AG09319 (cell line): ENCODE measurements at regions not wholly inside any gene's neighbourhood (a gene's known extent, or its start where the extent isn't known, plus 50 kb on each side); places are given as distances from the start of the nearest gene placed in this dataset.
"Not testable (repeated sequence)": the region's sequence is repeated elsewhere in the genome, so short reads cannot be mapped to it uniquely, and the experiment has no call there.

ENCODE experiments used
- DNase-seq: peaks from one replicate; pipeline ENCODE4 v3.0.0-alpha.2; 2010; ENCODE audit warnings: low read depth; ENCODE audit errors: extremely low read depth
- TF ChIP-seq, protein P1 (sequence below): IDR thresholded peaks from 2 replicates; pipeline ENCODE4 v1.5.1; 2011; ENCODE audit warnings: low read depth, mild to moderate bottlenecking, inconsistent platforms, low read length, moderate library complexity

DNA sequence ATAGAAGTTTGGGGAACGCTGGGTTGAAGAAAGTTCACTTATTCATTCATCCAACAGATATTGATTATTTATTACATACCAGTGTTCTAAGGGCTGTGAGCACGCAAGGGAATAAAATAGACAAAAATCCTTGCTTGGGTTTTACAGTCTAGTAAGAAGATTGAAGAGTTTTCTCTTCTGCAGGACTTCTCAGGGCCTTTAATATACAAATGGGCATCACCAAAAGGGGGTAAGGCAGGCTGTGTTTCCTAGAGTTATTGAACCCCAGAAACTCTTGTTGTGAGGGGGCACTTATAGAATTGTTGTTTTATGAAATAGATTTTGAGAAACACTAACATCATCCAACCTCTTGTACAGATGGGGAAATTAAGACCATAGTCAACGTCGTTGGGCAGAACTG, 198.5 kb upstream of the ZNF618 start:
- TF ChIP-seq, protein P1, sequence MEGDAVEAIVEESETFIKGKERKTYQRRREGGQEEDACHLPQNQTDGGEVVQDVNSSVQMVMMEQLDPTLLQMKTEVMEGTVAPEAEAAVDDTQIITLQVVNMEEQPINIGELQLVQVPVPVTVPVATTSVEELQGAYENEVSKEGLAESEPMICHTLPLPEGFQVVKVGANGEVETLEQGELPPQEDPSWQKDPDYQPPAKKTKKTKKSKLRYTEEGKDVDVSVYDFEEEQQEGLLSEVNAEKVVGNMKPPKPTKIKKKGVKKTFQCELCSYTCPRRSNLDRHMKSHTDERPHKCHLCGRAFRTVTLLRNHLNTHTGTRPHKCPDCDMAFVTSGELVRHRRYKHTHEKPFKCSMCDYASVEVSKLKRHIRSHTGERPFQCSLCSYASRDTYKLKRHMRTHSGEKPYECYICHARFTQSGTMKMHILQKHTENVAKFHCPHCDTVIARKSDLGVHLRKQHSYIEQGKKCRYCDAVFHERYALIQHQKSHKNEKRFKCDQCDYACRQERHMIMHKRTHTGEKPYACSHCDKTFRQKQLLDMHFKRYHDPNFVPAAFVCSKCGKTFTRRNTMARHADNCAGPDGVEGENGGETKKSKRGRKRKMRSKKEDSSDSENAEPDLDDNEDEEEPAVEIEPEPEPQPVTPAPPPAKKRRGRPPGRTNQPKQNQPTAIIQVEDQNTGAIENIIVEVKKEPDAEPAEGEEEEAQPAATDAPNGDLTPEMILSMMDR: no peak

DNA sequence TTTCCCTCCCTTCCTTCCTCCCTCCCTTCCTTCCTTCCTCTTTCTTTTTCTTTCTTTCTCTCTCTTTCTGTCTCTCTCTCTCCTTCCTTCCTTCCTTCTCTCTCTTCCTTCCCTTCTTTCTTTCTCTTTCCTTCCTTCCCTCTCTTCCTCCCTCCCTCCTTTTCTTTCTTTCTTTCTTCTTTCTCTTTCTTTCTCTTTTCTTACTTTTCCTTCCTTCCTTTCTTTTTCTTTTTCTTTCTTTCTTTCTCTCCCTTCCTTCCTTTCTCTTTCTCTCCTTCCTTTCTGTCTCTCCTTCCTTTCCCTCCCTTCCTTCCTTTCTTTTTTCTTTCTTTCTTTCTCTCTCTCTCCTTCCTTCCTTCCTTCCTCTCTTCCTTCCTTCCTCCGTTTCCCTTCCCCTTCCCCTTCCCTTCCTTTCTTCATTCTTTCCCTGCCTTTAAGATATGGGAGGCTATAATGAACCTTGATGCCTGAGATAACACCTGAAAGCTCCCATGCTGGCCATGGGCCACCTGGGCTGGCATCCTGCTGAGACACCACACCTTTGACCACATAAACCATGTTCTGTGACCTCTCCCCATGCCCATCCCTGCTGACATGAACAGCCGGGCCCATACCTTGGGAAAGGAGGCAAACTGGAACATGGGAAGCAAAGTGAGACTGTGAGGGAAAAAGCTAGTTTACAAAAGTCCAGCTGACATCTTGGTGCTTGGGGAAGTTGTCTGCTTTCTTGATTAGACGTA, 197.8 kb upstream of the ZNF618 start:
- TF ChIP-seq, protein P1: no peak
- DNase-seq: no peak

More for the DNA sequence above, 198.5 kb upstream of the ZNF618 start:
- no peak for DNase-seq

DNA sequence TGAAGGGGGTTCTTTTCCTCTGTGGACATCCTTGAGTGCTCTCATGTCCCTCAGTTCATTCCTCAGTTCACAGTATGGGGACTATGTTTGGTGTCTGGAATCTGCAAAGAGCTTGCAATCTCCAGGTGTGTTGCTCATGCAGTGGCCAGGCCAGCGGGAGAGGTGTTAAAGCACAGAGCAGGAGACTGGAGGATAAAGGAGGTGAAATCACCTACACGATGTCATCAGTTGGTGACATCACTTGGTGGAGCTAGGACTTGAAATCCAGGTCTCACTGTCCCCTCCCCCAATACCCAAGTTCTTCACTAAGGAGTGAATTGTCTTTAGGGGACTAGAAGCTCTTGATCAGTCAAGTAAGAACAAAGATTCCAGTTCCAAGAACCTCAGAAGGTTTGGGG, 197.3 kb upstream of the ZNF618 start:
- DNase-seq: no peak
- TF ChIP-seq, protein P1: no peak

DNA sequence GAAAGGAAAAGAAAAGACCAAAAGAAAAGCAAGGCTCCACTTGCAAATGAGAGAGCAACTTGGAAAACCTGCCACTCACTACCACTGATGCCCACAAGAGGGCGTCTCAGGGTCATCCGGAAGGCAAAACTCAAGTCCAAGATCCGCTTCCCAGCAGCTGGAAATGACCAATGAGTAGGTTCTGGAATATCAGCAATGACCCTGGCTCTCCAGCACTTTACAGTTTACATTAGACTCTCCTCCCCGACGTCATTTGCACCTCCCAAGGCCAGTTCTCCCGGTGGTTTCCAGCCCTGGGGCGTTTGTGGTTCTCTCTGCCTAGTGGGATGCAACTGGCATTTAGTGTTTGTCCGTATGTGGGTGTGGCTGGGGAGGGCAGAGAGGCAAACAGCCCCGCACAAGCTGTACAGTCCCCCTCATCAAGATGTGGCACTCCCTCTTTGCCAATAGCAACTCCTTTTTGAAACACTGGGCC, 193.8 kb upstream of the ZNF618 start:
- TF ChIP-seq, protein P1: peak; percentile 97
- DNase-seq: peak; percentile 84

DNA sequence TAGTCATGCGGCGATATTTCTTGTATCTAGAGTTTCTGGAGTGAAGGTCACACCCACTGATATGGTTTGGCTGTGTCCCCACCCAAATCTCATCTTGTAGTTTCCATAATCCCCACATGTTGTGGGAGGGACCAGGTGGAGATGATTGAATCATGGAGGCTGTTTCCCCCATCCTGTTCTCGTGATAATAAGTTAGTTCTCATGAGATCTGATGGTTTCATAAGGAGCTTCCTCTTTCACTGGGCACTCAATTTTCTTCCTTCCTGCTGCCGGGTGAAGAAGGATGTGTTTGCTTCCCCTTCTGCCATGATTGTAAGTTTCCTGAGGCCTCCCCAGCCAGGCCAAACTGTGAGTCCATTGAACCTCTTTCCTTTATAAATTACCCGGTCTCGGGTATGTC, 190.5 kb upstream of the ZNF618 start:
- DNase-seq: not testable (repeated sequence)

DNA sequence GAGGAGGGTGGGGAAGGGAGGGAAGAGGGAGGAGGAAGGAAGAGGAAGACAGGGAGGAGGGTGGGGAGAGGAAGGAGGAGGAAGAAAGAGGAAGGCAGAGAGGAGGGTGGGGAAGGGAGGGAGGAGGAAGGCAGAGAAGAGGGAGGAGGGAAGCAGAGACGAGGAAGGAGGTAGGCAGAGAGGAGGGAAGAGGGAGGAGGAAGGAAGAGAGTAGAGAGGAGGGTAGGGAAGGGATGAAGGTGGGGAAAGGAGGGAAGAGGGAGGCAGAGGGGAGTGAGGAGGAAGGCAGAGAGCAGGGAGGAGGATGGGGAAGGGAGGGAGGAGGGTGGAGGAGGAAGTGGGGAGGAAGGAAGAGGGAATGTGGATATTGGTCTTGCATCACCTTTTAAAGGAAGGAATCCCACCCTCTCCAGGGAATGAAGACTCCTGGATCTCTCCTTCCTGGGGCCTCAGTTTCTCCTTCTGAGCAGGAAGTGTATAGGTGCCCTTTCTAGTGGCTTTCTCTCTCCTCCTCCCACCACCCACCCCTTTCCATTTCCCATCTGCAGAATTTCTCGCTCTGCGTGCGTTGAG, 188.9 kb upstream of the ZNF618 start:
- TF ChIP-seq, protein P1: no peak
- no peak for DNase-seq

DNA sequence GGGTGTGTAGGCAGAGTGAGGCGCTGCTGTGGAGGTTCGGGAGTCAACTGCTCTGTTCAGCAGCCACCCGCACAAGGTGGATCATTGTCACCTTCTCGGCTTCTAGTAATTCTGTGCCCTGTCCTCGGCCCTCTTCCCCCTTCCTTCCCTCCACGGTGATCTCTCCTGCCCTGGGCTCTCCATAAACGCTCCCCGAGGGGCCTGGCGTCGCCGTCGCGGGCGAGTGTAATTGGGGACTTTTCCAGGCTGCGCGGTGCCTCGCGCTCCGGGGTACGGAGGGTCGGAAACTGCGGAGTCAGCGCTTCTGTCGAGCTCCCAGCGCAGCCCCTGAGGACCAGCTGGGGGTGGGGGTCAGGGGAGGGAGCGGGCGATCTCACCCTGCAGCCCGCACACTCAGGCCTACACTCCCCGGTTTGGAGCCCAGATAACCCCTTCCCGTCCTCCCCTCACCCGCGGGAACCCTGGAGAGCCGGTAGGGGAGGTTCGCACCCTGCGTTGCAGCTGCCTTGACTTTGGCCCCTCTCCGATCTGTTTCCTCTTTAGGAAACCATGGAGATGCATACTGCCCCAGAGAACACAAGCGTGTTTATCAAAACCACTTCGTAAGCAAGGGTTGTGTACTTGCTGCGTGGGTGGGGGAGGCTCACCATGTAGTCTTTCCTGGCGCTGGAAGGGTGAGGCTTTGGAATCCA, 188.3 kb upstream of the ZNF618 start:
- TF ChIP-seq, protein P1: no peak
- DNase-seq: no peak
